Mesodermal cell (in vitro differentiated cells): ENCODE measurements at regions not wholly inside any gene's neighbourhood (a gene's known extent, or its start where the extent isn't known, plus 50 kb on each side); places are given as distances from the start of the nearest gene placed in this dataset.

Source experiments
- H3K27ac ChIP-seq: 2 replicates; pipeline ENCODE4 v1.7.0; 2013; ENCODE audit warnings: mild to moderate bottlenecking, low read depth, low read length, moderate library complexity; ENCODE audit not compliant: severe bottlenecking
- H3K36me3 ChIP-seq: 2 replicates; pipeline ENCODE4 v1.7.1; 2013; ENCODE audit warnings: mild to moderate bottlenecking, low read length, moderate library complexity; ENCODE audit not compliant: control insufficient read depth, insufficient read depth
- H3K4me1 ChIP-seq: one replicate; pipeline ENCODE4 v1.7.1; 2013; ENCODE audit warnings: mild to moderate bottlenecking, low read length; ENCODE audit not compliant: insufficient read depth, control insufficient read depth, poor library complexity, severe bottlenecking
- H3K4me3 ChIP-seq: 2 replicates; pipeline ENCODE4 v1.7.0; 2013; ENCODE audit warnings: low read length, control low read depth, mild to moderate bottlenecking; ENCODE audit not compliant: insufficient read depth, poor library complexity, severe bottlenecking; ENCODE audit errors: extremely low read depth
- H3K9me3 ChIP-seq: 2 replicates; pipeline ENCODE4 v1.7.1; 2013; ENCODE audit warnings: mild to moderate bottlenecking, low read length, moderate library complexity; ENCODE audit not compliant: control insufficient read depth
- WGBS, 2 experiments: methylation state at CpG; one replicate each; pipeline ENCODE4 v1.1.5; 2013; ENCODE audit warnings: missing lambda C conversion rate in 2 of 2; ENCODE audit not compliant: insufficient coverage in 2 of 2; 5-methylcytosine and 5-hydroxymethylcytosine counted together

DNA sequence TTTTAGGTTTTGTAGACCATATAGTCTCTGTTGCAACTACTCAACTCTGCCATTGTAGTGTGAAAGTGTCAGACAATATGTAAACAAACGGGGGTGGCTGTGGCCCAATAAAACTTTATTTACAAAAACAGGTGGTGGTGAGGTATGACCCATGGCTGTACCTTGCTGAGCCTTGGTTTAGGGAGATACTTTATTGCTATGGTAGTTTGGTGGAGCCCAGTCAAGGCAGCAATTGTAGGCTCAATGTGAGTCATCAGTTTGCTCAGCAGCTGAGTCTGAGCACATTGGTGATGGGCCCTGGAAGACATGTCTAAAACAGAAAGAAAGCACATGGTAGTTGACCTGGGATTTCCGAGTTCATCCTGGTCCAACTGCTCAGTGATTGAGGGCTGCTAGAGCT lies 242.5 kb downstream of the REEP3 start:
- Histone ChIP-seq H3K9me3 (no peaks in the 10 kb centered on the region), H3K36me3 (no peaks in the 10 kb centered on the region), H3K4me3 (no peak overlapping the region), H3K4me1 (peaks cover 31% of the 10 kb centered on the region), H3K27ac (no peak overlapping the region)
- WGBS, 2 experiments: 92 to 100% methylated on average over 1 to 2 of the region's 2 CpGs

- H3K4me3 ChIP-seq: no peak overlapping the region
- no peak overlapping the region for H3K27ac ChIP-seq
- no CpG with 5 or more reads among the region's 1 CpG for WGBS, 2 experiments
- H3K4me1 ChIP-seq: peaks cover 29% of the 10 kb centered on the region
- H3K9me3 ChIP-seq: no peaks in the 10 kb centered on the region
- no peaks in the 10 kb centered on the region for H3K36me3 ChIP-seq
These were observed 243.9 kb downstream of the REEP3 start for GRCh38 chr10:63765126-63765525.

DNA sequence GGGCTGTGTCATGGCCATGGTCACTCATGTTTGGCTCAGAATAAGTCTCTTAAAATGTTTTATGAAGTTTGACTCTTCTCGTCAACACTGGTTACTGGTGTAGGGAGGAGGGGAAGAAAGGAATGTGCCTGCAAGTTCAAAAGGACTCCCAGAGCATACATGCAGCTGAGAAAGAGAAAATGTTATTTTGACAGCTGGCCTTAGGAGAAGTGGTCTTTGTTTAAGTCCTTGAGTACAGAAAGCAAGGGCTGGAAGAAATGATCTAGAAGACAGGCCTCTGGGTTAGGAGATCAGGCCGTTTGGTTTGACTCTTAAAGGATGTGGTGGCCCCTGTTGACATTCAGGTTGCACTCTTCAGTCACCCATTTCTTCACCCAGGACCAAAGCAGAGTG lies 245.5 kb downstream of the REEP3 start:
- H3K27ac ChIP-seq: peak overlapping the region; percentile 66
- H3K4me1 ChIP-seq: peaks cover 25% of the 10 kb centered on the region
- 38 to 45% methylated on average over 2 of the region's 2 CpGs for WGBS, 2 experiments
- no peak overlapping the region for H3K4me3 ChIP-seq
- H3K36me3 ChIP-seq: no peaks in the 10 kb centered on the region
- no peaks in the 10 kb centered on the region for H3K9me3 ChIP-seq

- Histone ChIP-seq H3K9me3 (no peaks in the 10 kb centered on the region), H3K27ac (peak overlapping the region; percentile 66), H3K4me3 (no peak overlapping the region), H3K36me3 (no peaks in the 10 kb centered on the region), H3K4me1 (peaks cover 25% of the 10 kb centered on the region)
- 80% methylated on average over 2 of the region's 4 CpGs; no CpG with 5 or more reads in 1 of the 2 experiments for WGBS, 2 experiments
These were observed 246.1 kb downstream of the REEP3 start for GRCh38 chr10:63767138-63767801.

GRCh38 chr10:63769367-63769766 lies 248.2 kb downstream of the REEP3 start:
- peaks cover 14% of the 10 kb centered on the region for H3K4me1 ChIP-seq
- H3K27ac ChIP-seq: no peak overlapping the region
- H3K36me3 ChIP-seq: no peaks in the 10 kb centered on the region
- no peak overlapping the region for H3K4me3 ChIP-seq
- H3K9me3 ChIP-seq: no peaks in the 10 kb centered on the region

DNA sequence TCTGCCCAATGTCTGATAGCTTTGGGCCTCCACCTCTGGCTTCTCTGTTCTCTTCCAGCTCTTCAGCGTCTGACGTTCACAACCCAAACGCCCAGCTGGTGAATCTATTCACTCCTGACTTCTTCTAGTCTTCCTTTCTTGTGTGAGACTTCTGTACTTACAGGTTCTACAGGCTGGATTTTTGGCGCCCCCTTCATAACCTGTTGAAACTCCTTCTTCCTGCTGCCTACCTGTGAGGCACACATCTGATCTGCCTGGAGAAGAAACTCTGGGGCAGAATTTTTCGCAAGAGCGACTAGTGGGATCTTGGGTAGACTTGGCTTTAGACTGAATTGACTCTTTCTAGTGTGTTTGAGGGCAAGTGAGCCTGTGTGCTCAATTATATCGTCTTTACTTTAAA lies 249.3 kb downstream of the REEP3 start:
- Histone ChIP-seq H3K4me1 (peaks cover 13% of the 10 kb centered on the region), H3K27ac (no peak overlapping the region), H3K4me3 (no peak overlapping the region), H3K9me3 (no peaks in the 10 kb centered on the region), H3K36me3 (no peaks in the 10 kb centered on the region)
- 89 to 96% methylated on average over 4 to 5 of the region's 7 CpGs for WGBS, 2 experiments

GRCh38 chr10:63772491-63772890 lies 251.3 kb downstream of the REEP3 start:
- WGBS, 2 experiments: no CpG with 5 or more reads among the region's 1 CpG
- Histone ChIP-seq H3K36me3 (no peaks in the 10 kb centered on the region), H3K4me3 (no peak overlapping the region), H3K27ac (no peak overlapping the region), H3K9me3 (no peaks in the 10 kb centered on the region), H3K4me1 (no peaks in the 10 kb centered on the region)

DNA sequence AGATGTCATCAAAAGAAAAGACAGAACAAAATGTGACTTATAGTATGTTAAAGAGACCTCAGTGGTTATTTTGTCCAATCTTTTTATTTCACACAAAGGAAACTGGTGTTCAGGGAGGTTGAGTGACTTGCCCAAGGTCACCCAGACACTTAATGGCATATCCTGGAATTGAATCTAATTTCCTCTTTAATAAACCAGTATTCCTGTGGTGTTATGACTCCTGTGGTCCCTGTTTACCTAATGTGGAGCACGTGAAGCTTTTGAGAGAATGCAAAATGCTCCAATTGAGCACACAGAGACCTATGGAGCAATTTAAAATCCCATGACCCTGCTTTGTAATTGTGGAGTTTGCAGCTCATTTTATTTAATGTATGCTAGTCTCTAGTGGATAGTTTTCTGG lies 251.9 kb downstream of the REEP3 start:
- Histone ChIP-seq H3K27ac (no peak overlapping the region), H3K36me3 (no peaks in the 10 kb centered on the region), H3K4me3 (no peak overlapping the region), H3K4me1 (no peaks in the 10 kb centered on the region), H3K9me3 (no peaks in the 10 kb centered on the region)
- 50 to 83% methylated on average over 1 of the region's 1 CpG for WGBS, 2 experiments

DNA sequence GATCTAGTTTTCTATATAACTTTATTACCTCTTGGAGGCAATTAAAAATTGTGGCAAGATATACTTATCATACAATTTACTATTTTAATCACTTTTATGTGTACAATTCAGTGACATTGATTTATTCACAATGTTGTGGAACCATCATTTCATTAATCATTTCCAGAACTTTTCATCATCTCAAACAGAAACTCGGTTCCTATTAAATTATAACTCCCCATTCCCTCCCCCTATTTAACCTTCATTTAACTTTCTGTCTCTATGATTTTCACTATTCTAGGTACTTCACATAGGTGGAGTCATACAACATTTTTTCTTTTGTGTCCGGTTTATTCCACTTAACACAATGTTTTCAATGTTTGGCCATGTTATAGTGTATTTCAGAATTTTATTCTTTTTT lies 252.8 kb downstream of the REEP3 start:
- H3K27ac ChIP-seq: no peak overlapping the region
- no peaks in the 10 kb centered on the region for H3K4me1 ChIP-seq
- H3K9me3 ChIP-seq: no peaks in the 10 kb centered on the region
- 90 to 91% methylated on average over 1 of the region's 2 CpGs for WGBS, 2 experiments
- no peak overlapping the region for H3K4me3 ChIP-seq
- no peaks in the 10 kb centered on the region for H3K36me3 ChIP-seq

- no peaks in the 10 kb centered on the region for H3K9me3 ChIP-seq
- no peaks in the 10 kb centered on the region for H3K36me3 ChIP-seq
- no peak overlapping the region for H3K27ac ChIP-seq
- H3K4me1 ChIP-seq: no peaks in the 10 kb centered on the region
- 93 to 95% methylated on average over 2 of the region's 3 CpGs for WGBS, 2 experiments
- no peak overlapping the region for H3K4me3 ChIP-seq
These were observed 258.9 kb downstream of the REEP3 start for GRCh38 chr10:63780101-63780500.

DNA sequence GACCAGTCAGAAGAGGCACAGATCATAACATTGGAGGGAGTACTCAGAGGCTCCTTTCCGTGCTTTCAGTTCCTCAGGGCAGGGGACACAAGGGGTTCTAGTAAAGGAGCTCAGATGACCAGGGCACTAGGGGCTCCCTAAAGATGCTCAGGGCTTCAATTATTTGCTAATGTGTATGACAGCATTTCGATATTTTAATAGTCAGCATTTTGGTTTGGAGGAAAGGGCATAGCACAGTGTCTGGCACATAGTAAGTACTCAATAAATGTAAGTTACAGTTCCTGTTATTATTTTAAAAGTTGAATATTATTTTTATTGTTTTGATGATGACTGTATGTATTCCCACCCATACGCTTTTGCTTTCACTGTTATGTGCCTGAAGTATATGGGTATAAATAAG lies 260.0 kb downstream of the REEP3 start:
- Histone ChIP-seq H3K4me3 (no peak overlapping the region), H3K27ac (no peak overlapping the region), H3K36me3 (no peaks in the 10 kb centered on the region), H3K4me1 (no peaks in the 10 kb centered on the region), H3K9me3 (no peaks in the 10 kb centered on the region)
- WGBS, 2 experiments: 93% methylated on average over 1 to 2 of the region's 3 CpGs
